IMR-90 (cell line): ENCODE measurements at regions not wholly inside any gene's neighbourhood (a gene's known extent, or its start where the extent isn't known, plus 50 kb on each side); places are given as distances from the start of the nearest gene placed in this dataset.

Source experiments
- ATAC-seq: fragments of 200-7000 bp; cut with Tn5 transposase; 2 replicates; pipeline ENCODE4 v1.9.1; 2020; ENCODE audit warnings: low read depth, mild to moderate bottlenecking, moderate library complexity
- BruUV-seq: library from RNA; stranded (reverse); fragments of 400-500 nt; replicated peaks from 2 replicates; lab custom pipeline; 2021; lab: Mats Ljungman, UMichigan
- CTCF ChIA-PET: fragments of 300-600 bp; formaldehyde crosslinking; extraction: SDS; loops from one replicate; lab custom pipeline; 2021; ENCODE audit warnings: antibody characterized with exemption; lab: Yijun Ruan, JAX
- POLR2A ChIA-PET: fragments of 300-600 bp; sonication (Branson Sonifier 250); formaldehyde crosslinking; loops from one replicate; lab custom pipeline; 2022; ENCODE audit warnings: antibody characterized with exemption; ENCODE audit not compliant: unreplicated experiment; lab: Charles Lee
- DNase-seq: peaks from one replicate; pipeline ENCODE4 v3.0.0; 2013
- H2AFZ ChIP-seq: replicated peaks from 2 replicates; pipeline ENCODE3; 2013; ENCODE audit warnings: low read length, mild to moderate bottlenecking; ENCODE audit not compliant: poor library complexity
- H2AK5ac ChIP-seq: 2 replicates; pipeline ENCODE4 v1.6.1; 2013; ENCODE audit warnings: low read depth, low read length, inconsistent platforms
- H2AK9ac ChIP-seq: replicated peaks from 2 replicates; pipeline ENCODE3; 2013; ENCODE audit warnings: mild to moderate bottlenecking, low read depth, low read length, moderate library complexity; ENCODE audit not compliant: poor library complexity
- H2BK120ac ChIP-seq: 2 replicates; pipeline ENCODE4 v1.6.1; 2013; ENCODE audit warnings: low read depth, low read length, inconsistent platforms
- H2BK15ac ChIP-seq: 3 replicates; pipeline ENCODE4 v1.6.1; 2013; ENCODE audit warnings: low read depth, low read length, inconsistent platforms
- H2BK20ac ChIP-seq: 2 replicates; pipeline ENCODE4 v1.6.1; 2013; ENCODE audit warnings: low read depth, mild to moderate bottlenecking, inconsistent platforms, low read length, moderate library complexity
- H2BK5ac ChIP-seq: 2 replicates; pipeline ENCODE4 v1.6.1; 2013; ENCODE audit warnings: mild to moderate bottlenecking, low read depth, low read length, inconsistent platforms; ENCODE audit not compliant: poor library complexity, severe bottlenecking
- H3K14ac ChIP-seq: replicated peaks from 2 replicates; pipeline ENCODE4 v1.6.1; 2013; ENCODE audit warnings: low read depth, low read length, inconsistent platforms
- H3K18ac ChIP-seq: 2 replicates; pipeline ENCODE4 v1.6.1; 2013; ENCODE audit warnings: low read depth, low read length, control low read depth
- H3K23ac ChIP-seq: 2 replicates; pipeline ENCODE4 v1.6.1; 2013; ENCODE audit warnings: low read depth, low read length, inconsistent platforms
- H3K27ac ChIP-seq: 2 replicates; pipeline ENCODE4 v1.5.1; 2013; ENCODE audit warnings: mild to moderate bottlenecking, control low read depth, low read length; ENCODE audit not compliant: insufficient read depth
- H3K27me3 ChIP-seq: 2 replicates; pipeline ENCODE4 v1.6.1; 2013; ENCODE audit warnings: low read length; ENCODE audit not compliant: control insufficient read depth, insufficient read depth
- H3K36me3 ChIP-seq: 2 replicates; pipeline ENCODE4 v1.6.1; 2013; ENCODE audit warnings: low read length, mixed read lengths; ENCODE audit not compliant: control insufficient read depth, insufficient read depth
- H3K4ac ChIP-seq: 2 replicates; pipeline ENCODE4 v1.6.1; 2013; ENCODE audit warnings: low read depth, low read length, inconsistent platforms
- H3K4me1 ChIP-seq: 2 replicates; pipeline ENCODE4 v1.6.1; 2013; ENCODE audit warnings: low read length, mixed read lengths; ENCODE audit not compliant: control insufficient read depth, insufficient read depth
- H3K4me2 ChIP-seq: 2 replicates; pipeline ENCODE4 v1.6.1; 2013; ENCODE audit warnings: low read depth, mild to moderate bottlenecking, control low read depth, low read length, moderate library complexity
- H3K4me3 ChIP-seq: 2 replicates; pipeline ENCODE4 v1.5.1; 2013; ENCODE audit warnings: low read depth, mild to moderate bottlenecking, control low read depth, low read length, moderate library complexity; ENCODE audit not compliant: insufficient read depth
- H3K56ac ChIP-seq: 2 replicates; pipeline ENCODE4 v1.6.1; 2013; ENCODE audit warnings: low read length, inconsistent platforms; ENCODE audit not compliant: insufficient read depth; ENCODE audit errors: extremely low read depth
- H3K79me1 ChIP-seq, 2 experiments: 2 replicates each; pipeline ENCODE4 v1.6.1; 2013; ENCODE audit warnings: low read length in 2 of 2, inconsistent platforms in 1 of 2, low read depth in 1 of 2
- H3K9ac ChIP-seq: 2 replicates; pipeline ENCODE4 v1.6.1; 2013; ENCODE audit warnings: low read depth, low read length, control low read depth
- H3K9me1 ChIP-seq: 2 replicates; pipeline ENCODE4 v1.6.1; 2013; ENCODE audit warnings: low read length, inconsistent platforms; ENCODE audit not compliant: insufficient read depth
- H3K9me3 ChIP-seq: 2 replicates; pipeline ENCODE4 v1.6.1; 2013; ENCODE audit warnings: low read length; ENCODE audit not compliant: control insufficient read depth, insufficient read depth
- H4K20me1 ChIP-seq: 2 replicates; pipeline ENCODE4 v1.6.1; 2013; ENCODE audit warnings: low read length, inconsistent platforms; ENCODE audit not compliant: insufficient read depth
- H4K5ac ChIP-seq: 2 replicates; pipeline ENCODE4 v1.6.1; 2013; ENCODE audit warnings: mild to moderate bottlenecking, low read depth, low read length, control low read depth
- H4K8ac ChIP-seq, 2 experiments: 2 replicates each; pipeline ENCODE4 v1.6.1; 2013; ENCODE audit warnings: low read depth in 2 of 2, low read length in 2 of 2, control low read depth in 1 of 2, inconsistent platforms in 1 of 2
- H4K91ac ChIP-seq: 2 replicates; pipeline ENCODE4 v1.6.1; 2013; ENCODE audit warnings: low read depth, low read length, inconsistent platforms; ENCODE audit not compliant: insufficient read depth
- CEBPB ChIP-seq: IDR thresholded peaks from 2 replicates; pipeline ENCODE4 v1.6.1; 2012; ENCODE audit warnings: low read depth, low read length, improper control_type of control experiment
- CTCF ChIP-seq: conservative IDR thresholded peaks from 2 replicates; pipeline ENCODE4 v1.5.1; 2012; ENCODE audit warnings: mild to moderate bottlenecking, low read depth, low read length, improper control_type of control experiment
- MAFK ChIP-seq: IDR thresholded peaks from 2 replicates; pipeline ENCODE4 v1.6.1; 2012; ENCODE audit warnings: low read depth, low read length, improper control_type of control experiment
- POLR2A ChIP-seq: IDR thresholded peaks from 2 replicates; pipeline ENCODE4 v1.6.1; 2012; ENCODE audit warnings: mild to moderate bottlenecking, low read depth, low read length
- RFX5 ChIP-seq: IDR thresholded peaks from 2 replicates; pipeline ENCODE4 v1.8.0; 2012; ENCODE audit warnings: low read depth, mild to moderate bottlenecking, low read length, moderate library complexity
- WGBS, 2 experiments: methylation state at CpG; one replicate each; pipeline versions ENCODE4 v1.1.5 to v1.1.7; 2013; ENCODE audit warnings: missing lambda C conversion rate in 2 of 2; ENCODE audit not compliant: insufficient read length in 1 of 2; ENCODE audit errors: extremely low coverage in 2 of 2; 5-methylcytosine and 5-hydroxymethylcytosine counted together
- dilution Hi-C: fragments of 300-500 bp; cut with HindIII; formaldehyde crosslinking; loops from one replicate; pipeline ENCODE4 v1.14.3; 2018; ENCODE audit warnings: low sequenced_read_pairs; ENCODE audit not compliant: unreplicated experiment
- in situ Hi-C: fragments of 300-500 bp; cut with MboI; formaldehyde crosslinking; loops from 3 replicates; pipeline ENCODE4 v1.14.3; 2019; ENCODE audit warnings: low sequenced_read_pairs, inconsistent platforms, mixed read lengths
- intact Hi-C: fragments of 100-400 bp; cut with micrococcal nuclease; formaldehyde crosslinking; loops from 2 replicates; pipeline ENCODE4 v1.10.0; 2022
- TF ChIP-seq, protein P1 (sequence below): fragments of 150-350 bp; IDR thresholded peaks from 2 replicates; pipeline ENCODE4 v1.6.1; 2016; ENCODE audit warnings: low read depth, mild to moderate bottlenecking, low read length, moderate library complexity, borderline replicate concordance

GRCh38 chr2:210884227-210884626, 327.8 kb downstream of the CPS1 start:
- dilution Hi-C loops: no loop called here
- no peak overlapping the region for H3K4ac ChIP-seq
- no peak overlapping the region for H2BK120ac ChIP-seq
- no peak overlapping the region for H4K8ac ChIP-seq
- ATAC-seq (no peak), DNase-seq (no peak)
- no CpG with 5 or more reads among the region's 1 CpG for WGBS, 2 experiments
- H3K23ac ChIP-seq: no peak overlapping the region
- ChIA-PET POLR2A (no interaction called here), CTCF (no interaction called here)
- no peak overlapping the region for H3K4me3 ChIP-seq
- no peak overlapping the region for H3K14ac ChIP-seq
- H3K9ac ChIP-seq: no peak overlapping the region
- H2BK20ac ChIP-seq: no peak overlapping the region
- H4K91ac ChIP-seq: no peak overlapping the region
- in situ Hi-C loops: no loop called here
- H3K27ac ChIP-seq: no peak overlapping the region
- no peak overlapping the region for H4K5ac ChIP-seq
- no peaks in the 10 kb centered on the region for H3K27me3 ChIP-seq
- no peaks in the 10 kb centered on the region for H3K4me1 ChIP-seq
- H3K9me1 ChIP-seq: no peaks in the 10 kb centered on the region
- no peak overlapping the region for H2AK5ac ChIP-seq
- no peak overlapping the region for H3K18ac ChIP-seq
- H2BK5ac ChIP-seq: no peak overlapping the region
- H2AFZ ChIP-seq: no peak overlapping the region
- H2AK9ac ChIP-seq: no peak overlapping the region
- H2BK15ac ChIP-seq: no peak overlapping the region
- BruUV-seq: no TSS peak
- H3K79me1 ChIP-seq: no peaks in the 10 kb centered on the region
- H3K56ac ChIP-seq: no peak overlapping the region
- H3K9me3 ChIP-seq: peaks cover 7% of the 10 kb centered on the region
- no peaks in the 10 kb centered on the region for H4K20me1 ChIP-seq
- H3K36me3 ChIP-seq: no peaks in the 10 kb centered on the region
- H3K4me2 ChIP-seq: no peak overlapping the region
- intact Hi-C loops: no loop called here
- TF ChIP-seq, protein P1, sequence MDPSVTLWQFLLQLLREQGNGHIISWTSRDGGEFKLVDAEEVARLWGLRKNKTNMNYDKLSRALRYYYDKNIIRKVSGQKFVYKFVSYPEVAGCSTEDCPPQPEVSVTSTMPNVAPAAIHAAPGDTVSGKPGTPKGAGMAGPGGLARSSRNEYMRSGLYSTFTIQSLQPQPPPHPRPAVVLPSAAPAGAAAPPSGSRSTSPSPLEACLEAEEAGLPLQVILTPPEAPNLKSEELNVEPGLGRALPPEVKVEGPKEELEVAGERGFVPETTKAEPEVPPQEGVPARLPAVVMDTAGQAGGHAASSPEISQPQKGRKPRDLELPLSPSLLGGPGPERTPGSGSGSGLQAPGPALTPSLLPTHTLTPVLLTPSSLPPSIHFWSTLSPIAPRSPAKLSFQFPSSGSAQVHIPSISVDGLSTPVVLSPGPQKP: no peak
- TF ChIP-seq CTCF (no peak), RFX5 (no peak), CEBPB (no peak), POLR2A (no peak), MAFK (no peak)
